ENCODE measurements at regions not wholly inside any gene's neighbourhood (a gene's known extent, or its start where the extent isn't known, plus 50 kb on each side); places are given as distances from the start of the nearest gene placed in this dataset.
"Not testable (repeated sequence)": the region's sequence is repeated elsewhere in the genome, so short reads cannot be mapped to it uniquely, and the experiment has no call there.

- H3K36me3 Mint-ChIP-seq (ENCODE audit: low read depth), result peaks cover 52% of the 10 kb centered on the region
- no peaks in the 10 kb centered on the region for H3K27me3 Mint-ChIP-seq
- no peaks in the 10 kb centered on the region for H3K9me3 Mint-ChIP-seq
- ATAC-seq (no peak), DNase-seq (no peak)
- H3K4me1 Mint-ChIP-seq, result peaks cover 1% of the 10 kb centered on the region
- no peak overlapping the region for H3K4me3 Mint-ChIP-seq
- H3K27ac Mint-ChIP-seq, result no peak overlapping the region
Measured at GRCh38 chrX:74216421-74216820, 87.6 kb upstream of the ZCCHC13 start.

DNA sequence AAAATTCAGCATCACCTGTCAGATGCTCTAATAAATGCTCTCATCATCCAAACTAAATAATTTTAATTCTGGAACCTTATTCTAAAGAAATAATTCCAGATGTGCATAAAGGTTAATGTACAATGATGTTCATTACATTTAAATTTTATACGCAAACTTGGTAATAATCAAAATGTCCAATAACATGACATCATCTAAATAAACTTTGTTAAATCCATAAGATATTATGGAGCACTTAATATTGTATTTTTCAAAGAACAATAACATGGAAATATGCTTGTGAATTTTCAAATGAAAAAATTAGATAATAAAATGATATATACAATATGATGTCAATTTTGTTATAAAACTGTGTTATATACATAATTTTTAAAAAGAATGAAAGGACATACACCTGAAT lies 92.1 kb upstream of the ZCCHC13 start:
- Mint-ChIP-seq H3K27me3 (no peaks in the 10 kb centered on the region), H3K9me3 (no peaks in the 10 kb centered on the region), H3K36me3 (ENCODE audit: low read depth) (peaks cover 35% of the 10 kb centered on the region), H3K4me3 (no peak overlapping the region), H3K4me1 (no peaks in the 10 kb centered on the region), H3K27ac (no peak overlapping the region)
- ATAC-seq (no peak), DNase-seq (no peak)

GRCh38 chrX:74207539-74207938 lies 96.4 kb upstream of the ZCCHC13 start:
- no peak overlapping the region for H3K4me3 Mint-ChIP-seq
- H3K27ac Mint-ChIP-seq, result no peak overlapping the region
- H3K27me3 Mint-ChIP-seq, result no peaks in the 10 kb centered on the region
- peaks cover 6% of the 10 kb centered on the region for H3K9me3 Mint-ChIP-seq
- ATAC-seq, result no peak
- no peak for DNase-seq
- peaks cover 24% of the 10 kb centered on the region for H3K36me3 Mint-ChIP-seq (ENCODE audit: low read depth)
- H3K4me1 Mint-ChIP-seq, result no peaks in the 10 kb centered on the region

DNA sequence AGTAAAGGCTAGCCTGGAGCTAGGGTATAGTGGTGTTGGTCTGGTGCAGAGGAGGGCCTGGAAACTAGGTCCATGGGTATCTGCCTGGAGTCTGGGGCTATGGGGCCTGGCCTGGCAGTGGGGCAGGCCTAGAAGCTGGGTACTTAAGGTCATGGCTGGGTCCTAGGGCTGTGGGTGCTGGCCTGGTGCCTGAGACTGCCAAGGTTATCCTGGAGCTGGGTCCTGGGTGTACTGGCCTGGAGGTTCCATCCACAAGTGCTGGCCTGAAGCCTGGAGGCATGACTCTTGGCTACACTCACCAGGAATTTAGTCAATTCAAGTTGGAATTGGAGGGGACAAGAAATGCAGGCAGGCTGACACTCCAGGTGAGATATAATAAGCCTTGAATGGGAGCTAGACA lies 108.4 kb upstream of the ZCCHC13 start:
- H3K36me3 Mint-ChIP-seq (ENCODE audit: low read depth), result no peaks in the 10 kb centered on the region
- H3K27ac Mint-ChIP-seq, result no peak overlapping the region
- peaks cover 4% of the 10 kb centered on the region for H3K9me3 Mint-ChIP-seq
- no peaks in the 10 kb centered on the region for H3K27me3 Mint-ChIP-seq
- H3K4me1 Mint-ChIP-seq, result no peaks in the 10 kb centered on the region
- H3K4me3 Mint-ChIP-seq, result no peak overlapping the region
- ATAC-seq, result no peak
- DNase-seq, result no peak

DNA sequence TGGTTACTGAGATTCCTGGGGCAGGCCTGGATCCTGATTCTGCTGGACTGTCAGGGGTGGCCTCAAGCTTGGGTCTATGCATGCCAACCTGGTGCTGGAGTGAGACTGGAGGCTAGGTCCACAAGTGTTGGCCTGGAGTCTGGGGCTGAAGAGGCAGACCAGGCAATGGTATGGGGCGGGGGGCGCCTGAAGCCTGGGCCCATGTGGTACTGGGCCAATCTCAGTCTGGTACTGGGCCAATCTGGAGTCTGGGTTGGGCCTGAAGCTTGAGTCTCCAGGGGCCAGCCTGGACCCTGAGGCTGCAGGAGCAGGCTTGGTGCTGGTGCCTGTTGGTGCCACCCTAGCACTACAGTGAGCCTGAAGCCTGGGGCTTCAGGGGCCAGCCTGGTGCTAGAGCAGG lies 108.9 kb upstream of the ZCCHC13 start:
- ATAC-seq, result no peak
- Mint-ChIP-seq H3K4me1 (no peaks in the 10 kb centered on the region), H3K9me3 (peaks cover 7% of the 10 kb centered on the region), H3K4me3 (no peak overlapping the region), H3K27me3 (no peaks in the 10 kb centered on the region), H3K27ac (no peak overlapping the region), H3K36me3 (ENCODE audit: low read depth) (no peaks in the 10 kb centered on the region)
- DNase-seq, result no peak

- Mint-ChIP-seq H3K36me3 (ENCODE audit: low read depth) (no peaks in the 10 kb centered on the region), H3K4me1 (no peaks in the 10 kb centered on the region), H3K9me3 (peaks cover 7% of the 10 kb centered on the region), H3K4me3 (no peak overlapping the region), H3K27me3 (no peaks in the 10 kb centered on the region), H3K27ac (no peak overlapping the region)
- DNase-seq (no peak), ATAC-seq (no peak)
Measured at GRCh38 chrX:74187211-74187610, 116.8 kb upstream of the ZCCHC13 start.

DNA sequence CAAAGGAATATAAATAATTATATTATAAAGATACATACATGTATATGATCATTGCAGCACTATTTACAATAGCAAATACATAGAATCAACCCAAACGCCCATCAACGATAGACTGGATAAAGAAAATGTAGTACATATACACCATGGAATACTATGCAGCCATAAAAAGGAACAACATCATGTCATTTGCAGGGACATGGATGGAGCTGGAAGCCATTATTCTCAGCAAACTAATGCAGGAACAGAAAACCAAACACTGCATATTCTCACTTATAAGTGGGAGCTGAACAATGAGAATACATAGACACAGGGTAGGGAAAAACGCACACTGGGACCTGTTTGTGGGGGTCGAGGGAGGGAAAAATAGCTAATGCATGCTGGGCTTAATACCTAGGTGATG lies 120.9 kb upstream of the ZCCHC13 start:
- not testable (repeated sequence) for H3K36me3 Mint-ChIP-seq (ENCODE audit: low read depth); ATAC-seq; H3K4me3 Mint-ChIP-seq; H3K27me3 Mint-ChIP-seq; H3K9me3 Mint-ChIP-seq; H3K4me1 Mint-ChIP-seq; DNase-seq; H3K27ac Mint-ChIP-seq

- H3K4me3 Mint-ChIP-seq; DNase-seq; H3K27ac Mint-ChIP-seq; H3K9me3 Mint-ChIP-seq; H3K36me3 Mint-ChIP-seq (ENCODE audit: low read depth); H3K4me1 Mint-ChIP-seq; ATAC-seq; H3K27me3 Mint-ChIP-seq: not testable (repeated sequence)
Measured at GRCh38 chrX:74181976-74182375, 122.0 kb upstream of the ZCCHC13 start.

DNA sequence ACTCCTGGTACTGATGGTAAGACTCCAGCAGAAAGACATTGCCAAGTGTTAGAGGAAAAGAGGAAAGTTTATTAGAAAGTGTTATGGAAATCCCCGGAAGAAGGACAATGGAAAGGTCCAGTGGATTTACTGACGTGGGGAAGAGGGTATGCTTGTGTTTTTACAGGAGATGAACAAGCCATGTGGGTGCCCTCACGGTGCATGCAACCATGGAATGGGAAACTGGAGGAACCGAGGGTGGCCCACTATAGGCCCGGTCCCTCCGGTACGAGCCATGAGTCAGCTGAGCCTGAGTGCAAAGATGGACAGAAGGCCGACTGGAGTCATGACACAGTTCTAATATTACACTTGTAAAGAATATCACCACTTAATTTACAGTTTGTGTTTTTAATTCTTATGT lies 123.3 kb upstream of the ZCCHC13 start:
- no peak overlapping the region for H3K27ac Mint-ChIP-seq

DNA sequence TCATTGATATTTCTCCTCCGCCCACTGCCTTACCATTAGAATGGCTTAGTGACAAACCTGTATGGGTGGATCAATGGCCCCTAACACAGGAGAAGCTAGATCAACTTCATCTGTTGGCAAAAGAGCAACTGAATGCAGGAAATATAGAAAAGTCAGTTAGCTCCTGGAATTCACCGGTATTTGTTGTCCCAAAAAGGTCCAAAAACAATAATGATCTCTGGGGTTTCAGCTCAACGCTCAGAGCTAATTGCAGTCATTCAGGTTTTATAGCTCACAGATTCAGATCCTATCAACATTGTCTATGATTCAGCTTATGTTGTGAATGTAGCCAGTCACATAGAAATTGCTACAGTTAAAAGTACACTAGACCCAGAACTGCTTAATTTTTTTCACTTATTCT lies 124.0 kb upstream of the ZCCHC13 start:
- H3K27ac Mint-ChIP-seq, result no peak overlapping the region
- H3K4me3 Mint-ChIP-seq, result no peak overlapping the region
- DNase-seq, result no peak
- no peaks in the 10 kb centered on the region for H3K27me3 Mint-ChIP-seq
- no peaks in the 10 kb centered on the region for H3K36me3 Mint-ChIP-seq (ENCODE audit: low read depth)
- no peak for ATAC-seq
- H3K9me3 Mint-ChIP-seq, result peaks cover 3% of the 10 kb centered on the region
- H3K4me1 Mint-ChIP-seq, result no peaks in the 10 kb centered on the region

More for the DNA sequence above, 123.3 kb upstream of the ZCCHC13 start:
- ATAC-seq (no peak), DNase-seq (no peak)
- Mint-ChIP-seq H3K27me3 (no peaks in the 10 kb centered on the region), H3K4me1 (no peaks in the 10 kb centered on the region), H3K9me3 (no peaks in the 10 kb centered on the region), H3K4me3 (no peak overlapping the region), H3K36me3 (ENCODE audit: low read depth) (no peaks in the 10 kb centered on the region)

DNA sequence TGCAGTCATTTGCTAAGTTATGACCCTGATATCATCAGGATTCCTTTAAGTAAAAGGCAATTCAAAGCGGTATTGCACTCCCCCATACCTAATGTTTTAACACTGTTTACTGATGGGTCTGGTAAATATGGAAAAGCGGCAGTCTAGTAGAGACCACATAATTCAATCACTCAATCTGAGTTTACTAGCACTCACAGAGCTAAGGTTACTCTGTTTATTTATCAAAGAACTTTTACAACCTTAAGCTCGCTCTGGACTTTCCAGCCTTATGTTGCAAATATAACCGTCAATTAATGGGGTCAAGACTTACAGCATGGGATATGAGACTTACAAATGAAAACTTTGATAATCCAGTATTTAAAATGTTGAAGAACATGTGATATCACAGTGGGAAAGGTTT lies 124.5 kb upstream of the ZCCHC13 start:
- peaks cover 3% of the 10 kb centered on the region for H3K9me3 Mint-ChIP-seq
- H3K27ac Mint-ChIP-seq, result no peak overlapping the region
- peaks cover 2% of the 10 kb centered on the region for H3K36me3 Mint-ChIP-seq (ENCODE audit: low read depth)
- ATAC-seq (no peak), DNase-seq (no peak)
- H3K4me1 Mint-ChIP-seq, result no peaks in the 10 kb centered on the region
- H3K27me3 Mint-ChIP-seq, result no peaks in the 10 kb centered on the region
- H3K4me3 Mint-ChIP-seq, result no peak overlapping the region

- Mint-ChIP-seq H3K4me1 (no peaks in the 10 kb centered on the region), H3K27ac (no peak overlapping the region), H3K27me3 (no peaks in the 10 kb centered on the region), H3K4me3 (no peak overlapping the region), H3K36me3 (ENCODE audit: low read depth) (peaks cover 5% of the 10 kb centered on the region), H3K9me3 (peaks cover 3% of the 10 kb centered on the region)
- ATAC-seq (no peak), DNase-seq (no peak)
Measured at GRCh38 chrX:74179071-74179470, 124.9 kb upstream of the ZCCHC13 start.

DNA sequence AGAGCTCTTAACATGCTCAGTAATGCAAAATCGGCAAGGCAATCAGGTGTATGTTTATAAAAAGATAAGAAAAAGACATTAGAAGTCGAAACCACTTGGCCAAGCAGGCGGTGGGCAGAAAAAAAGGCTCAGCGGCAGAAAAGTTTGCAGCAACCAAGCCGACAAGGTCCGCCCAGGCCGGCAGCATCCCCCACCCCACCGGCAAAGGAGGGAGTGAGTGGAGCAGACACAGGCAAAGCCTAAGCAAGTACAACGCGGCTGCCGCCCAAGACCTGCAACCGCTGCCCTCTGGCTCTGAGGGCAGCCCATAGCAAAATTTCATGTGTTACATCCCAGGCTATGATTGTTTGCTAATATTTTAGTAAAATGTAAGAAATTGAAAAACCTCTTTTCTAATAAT lies 125.4 kb upstream of the ZCCHC13 start:
- Mint-ChIP-seq H3K9me3 (peaks cover 3% of the 10 kb centered on the region), H3K27me3 (no peaks in the 10 kb centered on the region), H3K27ac (no peak overlapping the region), H3K36me3 (ENCODE audit: low read depth) (peaks cover 5% of the 10 kb centered on the region), H3K4me1 (no peaks in the 10 kb centered on the region), H3K4me3 (no peak overlapping the region)
- no peak for ATAC-seq
- DNase-seq, result no peak

GRCh38 chrX:74171465-74171864 lies 132.5 kb upstream of the ZCCHC13 start:
- Mint-ChIP-seq H3K4me1 (no peaks in the 10 kb centered on the region), H3K27me3 (no peaks in the 10 kb centered on the region), H3K4me3 (no peak overlapping the region), H3K9me3 (peaks cover 16% of the 10 kb centered on the region), H3K36me3 (ENCODE audit: low read depth) (peaks cover 10% of the 10 kb centered on the region), H3K27ac (no peak overlapping the region)
- ATAC-seq (no peak), DNase-seq (no peak)

GRCh38 chrX:74162199-74162598 lies 141.8 kb upstream of the ZCCHC13 start:
- DNase-seq, result no peak
- ATAC-seq, result no peak
- H3K4me3 Mint-ChIP-seq, result no peak overlapping the region
- no peaks in the 10 kb centered on the region for H3K36me3 Mint-ChIP-seq (ENCODE audit: low read depth)
- H3K4me1 Mint-ChIP-seq, result no peaks in the 10 kb centered on the region
- H3K9me3 Mint-ChIP-seq, result peaks cover 4% of the 10 kb centered on the region
- no peaks in the 10 kb centered on the region for H3K27me3 Mint-ChIP-seq
- H3K27ac Mint-ChIP-seq, result no peak overlapping the region

DNA sequence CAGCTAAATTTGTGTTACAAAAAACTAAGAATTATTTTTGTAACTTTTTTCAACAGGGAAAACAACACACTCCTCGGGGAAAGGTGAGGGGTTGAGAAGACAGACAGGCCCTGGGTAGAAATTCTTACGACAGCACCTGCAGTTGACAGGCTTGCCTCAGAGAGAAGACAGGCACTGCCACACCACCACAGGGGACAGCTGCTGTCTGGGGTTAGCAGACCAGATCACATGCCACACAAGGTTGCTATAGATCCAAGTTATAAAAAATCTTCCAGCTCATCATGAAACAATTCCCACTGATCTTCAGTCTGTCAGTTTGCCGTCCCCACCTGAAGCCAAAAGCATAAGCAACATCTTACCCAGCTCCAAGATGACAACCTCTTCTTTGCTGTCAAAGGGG lies 143.2 kb upstream of the ZCCHC13 start:
- no peak overlapping the region for H3K27ac Mint-ChIP-seq

More for the DNA sequence above, 143.2 kb upstream of the ZCCHC13 start:
- peaks cover 4% of the 10 kb centered on the region for H3K9me3 Mint-ChIP-seq
- ATAC-seq (no peak), DNase-seq (no peak)
- no peaks in the 10 kb centered on the region for H3K4me1 Mint-ChIP-seq
- H3K36me3 Mint-ChIP-seq (ENCODE audit: low read depth), result no peaks in the 10 kb centered on the region
- H3K4me3 Mint-ChIP-seq, result no peak overlapping the region
- no peaks in the 10 kb centered on the region for H3K27me3 Mint-ChIP-seq

All from activated naive CD8-positive, alpha-beta T cell treated with anti-CD3 and anti-CD28 coated beads, Interleukin-2, amount 50 U/mL, for 24 hours (primary cell).